ENCODE measurements at regions not wholly inside any gene's neighbourhood (a gene's known extent, or its start where the extent isn't known, plus 50 kb on each side); places are given as distances from the start of the nearest gene placed in this dataset.
A peak's percentile ranks its signal among the peaks of the same experiment; 100 is the strongest.

- TF ChIP-seq HMGN3 (IDR thresholded peaks at IDR 0.05; ENCODE audit: borderline replicate concordance, extremely low read depth, insufficient read length, low read depth, low read length), result no peak
- TF ChIP-seq NFE2 (IDR thresholded peaks at IDR 0.05; ENCODE audit: low read depth), result peak; percentile 75
- TF ChIP-seq BCL6 (CRISPR knock-in tag; IDR thresholded peaks at IDR 0.05), result no peak
- TF ChIP-seq MAFG (tag; conservative IDR thresholded peaks at IDR 0.05), result peak; percentile 60; the same call in 1 of the 2 replicates
- TF ChIP-seq PKNOX1 (IDR thresholded peaks at IDR 0.05), result peak; percentile 45
- no peak for TF ChIP-seq ZNF212 (CRISPR knock-in tag; IDR thresholded peaks at IDR 0.05)
- TF ChIP-seq HSF4 (CRISPR knock-in tag; IDR thresholded peaks at IDR 0.05; ENCODE audit: borderline replicate concordance), result no peak
- TF ChIP-seq MAFK (IDR thresholded peaks at IDR 0.05; ENCODE audit: low read length), result no peak
- no peak for TF ChIP-seq HIVEP1 (CRISPR knock-in tag; IDR thresholded peaks at IDR 0.05)
- TF ChIP-seq U2AF2 (optimal IDR thresholded peaks at IDR 0.05; ENCODE audit: low read depth, low read length), result no peak
- TF ChIP-seq CBX2 (IDR thresholded peaks at IDR 0.05; ENCODE audit: insufficient read depth, low read length, poor library complexity, severe bottlenecking), result no peak
- TF ChIP-seq NUFIP1 (IDR thresholded peaks at IDR 0.05; ENCODE audit: partially characterized antibody), result no peak
- no peak for TF ChIP-seq ZC3H11A (IDR thresholded peaks at IDR 0.05; ENCODE audit: low read depth, low read length)
- TF ChIP-seq HNRNPUL1 (IDR thresholded peaks at IDR 0.05; ENCODE audit: low read length), result no peak
- TF ChIP-seq ZNF740 (CRISPR knock-in tag; IDR thresholded peaks at IDR 0.05), result no peak
- TF ChIP-seq ZNF740 (tag; IDR thresholded peaks at IDR 0.05), result no peak
- TF ChIP-seq ZNF77 (CRISPR knock-in tag; IDR thresholded peaks at IDR 0.05), result no peak
- TF ChIP-seq FOXM1 (IDR thresholded peaks at IDR 0.05; ENCODE audit: low read depth), result no peak
- no peak for TF ChIP-seq FOXM1 (CRISPR knock-in tag; IDR thresholded peaks at IDR 0.05; ENCODE audit: low read depth)
- TF ChIP-seq ZNF316 (IDR thresholded peaks at IDR 0.05), result peak; percentile 55
- TF ChIP-seq CTCFL (IDR thresholded peaks at IDR 0.05; ENCODE audit: borderline replicate concordance, insufficient read depth, low read depth, low read length, poor library complexity, severe bottlenecking), result no peak
- no peak for TF ChIP-seq NCOR1 (IDR thresholded peaks at IDR 0.05)
- no peak for TF ChIP-seq COPS2 (conservative IDR thresholded peaks at IDR 0.05)
- TF ChIP-seq STAG1 (CRISPR knock-in tag; IDR thresholded peaks at IDR 0.05; ENCODE audit: borderline replicate concordance), result no peak
- no peak for TF ChIP-seq ZBED1 (IDR thresholded peaks at IDR 0.05)
- no peak for TF ChIP-seq MEF2A (IDR thresholded peaks at IDR 0.05; ENCODE audit: control insufficient read depth, low read depth, low read length)
- TF ChIP-seq NRF1 (conservative IDR thresholded peaks at IDR 0.05 in 1 of 2, IDR thresholded peaks at IDR 0.05 in 1 of 2), result no peak
- TF ChIP-seq NEUROD1 (IDR thresholded peaks at IDR 0.05; ENCODE audit: borderline replicate concordance, low read depth, low read length, partially characterized antibody), result no peak
- TF ChIP-seq ZBTB17 (CRISPR knock-in tag; IDR thresholded peaks at IDR 0.05), result no peak
- no peak for TF ChIP-seq ZC3H8 (IDR thresholded peaks at IDR 0.05)
- 0 out of 2 replicates have a peak, but pooled peaks have one; percentile 28 for TF ChIP-seq MAFF (IDR thresholded peaks at IDR 0.05; ENCODE audit: low read length)
Measured at GRCh38 chr2:118764855-118765254, 82.6 kb downstream of the EN1 start (continued).

All from K562 (cell line).